Left lobe of liver (tissue), 2 donors: ENCODE measurements at regions not wholly inside any gene's neighbourhood (a gene's known extent, or its start where the extent isn't known, plus 50 kb on each side); places are given as distances from the start of the nearest gene placed in this dataset.
A peak's percentile ranks its signal among the peaks of the same experiment; 100 is the strongest.

Experiments
- ATAC-seq: fragments of 200-7000 bp; cut with Tn5 transposase; one replicate; pipeline ENCODE4 v1.9.1; 2020; ENCODE audit warnings: mild to moderate bottlenecking, moderate library complexity
- DNase-seq: peaks from one replicate; pipeline ENCODE4 v3.0.0-alpha.2; 2020; ENCODE audit warnings: low spot score
- donor health status: DM: no; HTN: no; CAD: no; lungs with moderate emphysema.
- donor health status: DM: no; HTN: yes; CAD: no.

DNA sequence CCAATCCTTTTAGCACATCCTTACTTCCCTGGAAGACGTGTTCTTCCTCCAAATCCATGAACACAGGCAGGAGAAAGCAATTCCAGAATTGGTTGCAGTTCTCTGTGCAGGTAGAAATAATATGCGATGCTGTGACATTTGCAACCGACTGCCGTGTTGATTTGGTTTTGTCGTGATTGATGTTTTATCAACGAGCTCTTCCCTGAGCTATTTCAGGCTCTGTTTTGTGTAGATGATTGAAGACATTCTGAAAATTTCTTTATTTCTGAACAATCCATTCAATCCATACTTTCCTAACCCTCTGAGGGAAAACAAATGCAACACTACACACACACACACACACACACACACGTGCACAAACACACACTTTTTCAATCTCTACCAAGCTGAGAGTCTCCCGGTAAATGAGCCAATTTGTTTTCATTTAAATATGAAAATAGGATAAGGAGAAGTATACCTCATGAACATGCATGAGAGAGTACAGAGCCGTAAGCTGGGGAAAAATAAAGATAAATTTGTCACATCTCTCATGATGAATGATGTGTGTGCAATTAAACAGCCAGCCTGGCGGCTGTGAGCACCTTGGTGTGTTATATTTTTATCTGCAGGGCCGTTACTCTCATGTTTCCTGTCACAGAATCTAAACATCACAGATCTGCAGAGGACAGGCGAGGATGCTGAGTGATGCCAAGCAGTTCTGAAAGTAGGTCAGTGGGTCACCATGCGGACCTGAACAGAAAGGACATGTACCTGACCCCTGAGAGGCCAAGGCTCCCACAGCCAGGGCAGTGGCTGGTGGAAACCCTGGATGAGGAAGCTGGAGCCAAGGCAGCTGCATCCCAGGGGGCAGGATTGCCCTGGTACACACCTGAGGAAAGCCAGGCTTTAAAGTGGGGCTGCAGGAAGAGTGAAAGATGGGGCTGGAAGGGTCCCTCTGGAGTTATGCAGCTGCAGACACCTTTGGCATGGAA lies 64.8 kb downstream of the PDCL3 start:
- DNase-seq (no peak), ATAC-seq (peak; percentile 24)

GRCh38 chr2:100628506-100628905 lies 65.7 kb downstream of the PDCL3 start:
- ATAC-seq (no peak), DNase-seq (no peak)

- ATAC-seq (no peak), DNase-seq (no peak)
These were observed 66.5 kb downstream of the PDCL3 start for GRCh38 chr2:100629309-100629708.

GRCh38 chr2:100630473-100630977 lies 67.7 kb downstream of the PDCL3 start:
- no peak for ATAC-seq

DNA sequence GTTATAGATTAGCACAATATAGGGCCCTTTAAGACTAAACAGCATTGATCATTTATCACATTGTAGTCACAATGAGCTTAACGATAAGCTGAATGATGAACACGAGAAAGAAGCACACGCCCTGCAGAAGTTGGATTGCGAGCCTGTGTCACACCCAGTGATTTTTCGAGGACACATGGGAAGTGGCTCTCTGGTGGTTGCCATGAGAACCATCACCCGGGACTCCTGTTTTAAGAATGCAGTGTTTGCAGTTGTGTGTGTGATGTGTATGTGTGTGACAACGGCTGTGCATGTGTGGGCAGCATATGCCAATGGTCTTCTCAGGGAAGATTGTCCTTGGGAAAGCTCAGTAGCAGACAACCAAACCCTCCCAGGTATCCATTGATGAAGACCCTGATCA lies 69.2 kb downstream of the PDCL3 start:
- ATAC-seq (no peak), DNase-seq (no peak)

More at GRCh38 chr2:100630473-100630977, 67.7 kb downstream of the PDCL3 start:
- no peak for DNase-seq

DNA sequence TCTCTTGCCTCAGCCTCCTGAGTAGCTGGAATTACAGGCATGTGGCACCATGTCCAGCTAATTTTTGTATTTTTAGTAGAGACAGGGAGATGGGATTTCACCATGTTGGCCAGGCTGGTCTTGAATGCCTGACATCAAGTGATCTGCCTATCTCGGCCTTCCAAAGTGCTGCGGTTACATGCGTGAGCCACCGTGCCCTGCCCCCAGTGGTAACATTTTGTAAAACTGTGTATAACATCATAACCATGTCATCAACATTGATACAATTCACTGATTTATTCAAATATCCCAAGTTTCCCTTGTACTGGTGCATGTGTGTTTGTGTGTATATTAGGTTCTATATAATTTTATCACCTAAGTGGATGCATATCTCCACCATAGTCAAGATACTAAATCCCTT lies 70.0 kb downstream of the PDCL3 start:
- DNase-seq (no peak), ATAC-seq (no peak)

DNA sequence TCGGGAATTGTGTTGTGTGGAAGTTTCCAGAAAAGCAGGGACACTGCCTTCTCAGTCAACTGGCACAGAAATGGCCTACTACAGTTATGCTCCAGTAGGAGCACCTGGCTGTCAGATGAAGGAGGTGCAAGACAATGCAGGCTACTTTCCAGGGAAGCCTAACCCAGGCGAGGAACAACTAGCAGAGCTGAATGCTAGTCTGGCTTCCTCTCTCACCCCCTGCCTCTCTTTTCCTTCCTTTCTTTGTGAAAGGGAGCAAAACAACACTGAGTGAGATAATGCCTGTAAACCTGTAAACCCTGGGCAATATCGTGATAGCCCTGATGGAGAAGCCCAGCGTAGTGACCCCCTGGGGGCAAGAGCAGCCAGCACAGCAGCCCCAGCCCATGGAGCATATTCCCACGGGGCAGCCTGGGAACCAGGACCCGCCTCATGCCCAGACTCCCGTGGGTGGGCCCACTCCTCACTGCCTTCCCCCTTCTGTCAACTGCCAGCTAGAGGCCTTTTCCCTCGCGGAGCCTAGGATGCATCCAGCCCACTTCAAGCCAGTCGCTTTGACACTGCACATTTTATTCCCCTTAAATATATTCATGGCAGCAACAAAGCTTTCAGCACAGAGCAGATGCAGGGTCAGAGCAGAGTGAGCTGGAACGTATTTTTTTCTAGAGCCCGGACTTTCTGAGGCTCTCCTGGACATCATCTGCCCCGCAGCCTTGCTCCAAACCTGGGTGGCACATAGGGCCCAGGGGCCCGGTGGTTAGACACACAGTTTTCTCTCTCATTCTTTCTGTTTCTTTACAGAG lies 77.0 kb downstream of the PDCL3 start:
- DNase-seq (no peak), ATAC-seq (no peak)

DNA sequence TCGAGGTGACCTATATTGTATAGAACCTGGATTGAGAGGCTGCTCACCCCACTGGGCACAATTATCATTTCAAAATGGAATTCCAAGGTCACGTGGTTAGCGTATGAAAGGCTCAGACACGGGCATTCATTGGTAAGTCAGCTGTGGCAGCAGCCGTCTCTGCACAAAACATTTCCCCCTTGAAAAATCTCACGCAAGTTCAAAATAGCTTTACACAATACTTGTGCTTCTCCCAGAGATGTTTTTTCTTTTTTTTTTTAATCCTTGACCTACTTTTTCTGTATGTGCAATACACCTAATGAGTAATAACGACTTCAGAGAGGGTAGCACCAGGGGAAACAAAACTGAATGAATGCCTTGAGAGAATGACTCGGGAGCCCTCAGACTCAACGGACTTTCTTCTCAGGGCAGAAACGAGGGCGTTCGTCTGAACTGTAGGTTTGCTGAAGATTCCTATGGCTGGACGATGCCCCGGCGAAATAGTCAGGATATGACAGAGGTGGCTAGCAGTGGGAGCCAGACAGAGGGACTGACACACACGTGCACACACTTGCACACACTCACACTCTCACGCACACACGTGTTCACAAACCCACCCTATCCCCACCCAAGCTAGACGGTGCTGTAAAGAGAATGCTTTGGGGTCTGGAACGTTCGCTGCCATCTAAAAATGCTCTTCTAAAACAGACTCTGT lies 77.8 kb downstream of the PDCL3 start:
- no peak for ATAC-seq
- DNase-seq = no peak

DNA sequence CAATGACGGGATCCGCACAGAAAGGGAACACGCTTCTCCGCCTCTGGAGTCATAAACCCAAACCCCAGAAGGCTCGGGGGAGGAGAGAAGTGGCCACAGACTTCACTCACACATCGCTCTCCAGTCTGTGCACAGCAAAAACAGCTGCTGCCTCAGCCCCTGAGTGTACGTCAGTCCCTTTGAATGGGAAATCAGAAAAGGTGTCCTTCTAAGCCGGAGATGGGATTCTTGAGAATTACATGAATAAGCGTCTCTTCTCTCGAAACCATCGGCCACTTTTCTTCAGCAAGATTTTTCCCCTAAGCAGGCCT lies 78.3 kb downstream of the PDCL3 start:
- ATAC-seq = no peak

GRCh38 chr2:100642425-100642824 lies 79.6 kb downstream of the PDCL3 start:
- ATAC-seq (no peak), DNase-seq (no peak)

More for the DNA sequence above, 78.3 kb downstream of the PDCL3 start:
- no peak for DNase-seq

- DNase-seq (no peak), ATAC-seq (no peak)
These were observed 80.7 kb downstream of the PDCL3 start for GRCh38 chr2:100643467-100643866.

- DNase-seq = no peak
- no peak for ATAC-seq
These were observed 81.2 kb downstream of the PDCL3 start for GRCh38 chr2:100643906-100644501.

GRCh38 chr2:100645695-100646429 lies 83.1 kb downstream of the PDCL3 start:
- no peak for DNase-seq
- ATAC-seq = no peak

DNA sequence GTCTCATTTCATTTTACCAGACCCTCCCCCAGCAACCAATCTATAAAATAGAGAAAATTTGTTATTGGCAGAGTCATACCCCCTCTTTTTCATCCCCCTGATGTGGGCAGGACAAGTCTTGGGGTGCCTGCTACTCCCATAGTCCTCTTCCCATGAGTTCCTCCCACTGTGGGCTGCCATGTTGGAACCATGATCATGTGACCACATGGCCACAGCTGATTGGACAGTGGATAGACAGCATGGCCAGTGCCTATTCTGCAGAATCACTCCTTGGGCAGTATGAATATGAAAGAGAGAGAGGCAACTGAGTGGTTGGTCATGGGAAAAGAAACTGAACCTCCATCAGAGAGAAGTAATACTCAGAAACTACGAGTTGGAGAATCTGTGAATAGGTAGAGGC lies 84.9 kb downstream of the PDCL3 start:
- DNase-seq (no peak), ATAC-seq (no peak)

GRCh38 chr2:100650151-100650550 lies 87.4 kb downstream of the PDCL3 start:
- no peak for ATAC-seq

DNA sequence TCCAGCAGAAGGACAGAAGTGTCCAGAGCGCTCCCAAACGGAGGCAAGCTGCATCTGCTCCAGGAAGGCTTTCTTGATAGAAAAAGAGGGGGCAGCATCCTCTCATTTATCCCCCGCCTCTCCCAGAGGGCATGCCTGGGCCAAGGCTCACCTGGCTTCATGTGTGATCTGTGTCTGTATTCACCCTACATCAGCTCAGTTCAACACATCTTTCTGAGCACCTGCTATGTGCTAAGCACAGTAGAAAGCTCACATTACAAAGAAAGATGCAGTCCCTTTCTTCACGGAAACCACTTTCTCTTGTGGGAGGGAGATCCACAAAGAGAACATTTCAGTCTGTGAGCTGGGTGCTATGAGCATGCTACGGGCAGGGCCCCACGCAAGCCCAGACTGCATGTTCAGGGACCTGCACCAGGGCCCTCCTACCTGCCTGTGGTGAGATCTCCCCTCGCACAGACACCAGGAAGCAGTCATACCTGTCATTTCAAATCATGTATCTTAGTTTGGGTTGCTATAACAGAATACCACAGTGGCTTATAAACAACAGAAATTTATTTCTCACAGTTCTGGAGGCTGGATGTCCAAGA lies 90.7 kb downstream of the PDCL3 start:
- DNase-seq = no peak
- no peak for ATAC-seq

More at GRCh38 chr2:100650151-100650550, 87.4 kb downstream of the PDCL3 start:
- DNase-seq = no peak

GRCh38 chr2:100654611-100655010 lies 91.8 kb downstream of the PDCL3 start:
- no peak for DNase-seq
- ATAC-seq = no peak

- no peak for DNase-seq
- ATAC-seq = no peak
These were observed 92.7 kb downstream of the PDCL3 start for GRCh38 chr2:100655446-100655845.

DNA sequence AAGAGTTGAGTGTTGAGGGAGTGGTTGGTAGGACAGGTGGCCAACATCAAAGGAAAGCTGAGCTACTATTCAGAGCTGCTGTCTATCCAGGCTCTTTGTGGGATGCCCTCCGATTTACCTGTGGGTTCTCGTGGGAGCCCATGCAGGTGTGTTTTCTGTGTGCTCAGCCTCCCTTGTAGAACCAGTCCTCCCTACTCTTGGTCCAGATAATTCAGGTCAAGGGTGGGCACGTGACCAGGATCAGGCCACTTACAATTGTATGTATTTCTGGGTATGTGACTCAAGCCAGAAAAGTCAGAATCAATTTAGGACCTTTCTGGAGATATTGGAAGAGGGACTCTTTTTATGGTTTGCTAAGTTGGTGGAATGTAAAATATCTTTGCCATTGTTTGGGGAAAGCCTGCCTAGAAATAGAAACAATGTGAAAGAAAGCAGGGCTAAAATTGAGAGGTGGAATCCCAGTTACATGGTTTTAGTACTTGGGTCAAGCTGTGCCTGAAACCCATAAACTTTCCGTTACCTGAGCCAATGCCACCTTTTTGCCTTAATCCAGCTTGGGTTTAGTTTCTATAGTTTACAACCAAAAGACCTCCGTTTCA lies 93.2 kb downstream of the PDCL3 start:
- no peak for ATAC-seq
- DNase-seq = no peak
